ACC112 (cell line): ENCODE measurements at regions not wholly inside any gene's neighbourhood (a gene's known extent, or its start where the extent isn't known, plus 50 kb on each side); places are given as distances from the start of the nearest gene placed in this dataset.

Source experiments
- H2AFZ ChIP-seq: fragments of 200-600 bp; sonication (generic); one replicate; pipeline ENCODE4 v1.6.0; 2017; ENCODE audit warnings: antibody characterized with exemption, low read length; ENCODE audit not compliant: unreplicated experiment
- H3K27ac ChIP-seq: fragments of 200-600 bp; sonication (generic); 2 replicates; pipeline ENCODE4 v1.5.1; 2014; ENCODE audit warnings: low read depth, mild to moderate bottlenecking, antibody characterized with exemption, low read length, moderate library complexity
- H3K27me3 ChIP-seq: fragments of 200-600 bp; sonication (generic); 2 replicates; pipeline ENCODE4 v1.6.1; 2014; ENCODE audit warnings: mild to moderate bottlenecking, antibody characterized with exemption, low read length, moderate library complexity, mixed read lengths; ENCODE audit not compliant: insufficient read depth
- H3K36me3 ChIP-seq: fragments of 200-600 bp; sonication (generic); 2 replicates; pipeline ENCODE4 v1.6.1; 2016; ENCODE audit warnings: mild to moderate bottlenecking, antibody characterized with exemption, low read length, moderate library complexity, mixed read lengths; ENCODE audit not compliant: insufficient read depth
- H3K4me1 ChIP-seq: fragments of 200-600 bp; sonication (generic); one replicate; pipeline ENCODE4 v1.6.1; 2016; ENCODE audit warnings: low read length, mixed read lengths; ENCODE audit not compliant: insufficient read depth, unreplicated experiment, control insufficient read depth
- H3K4me3 ChIP-seq: fragments of 200-600 bp; sonication (generic); 2 replicates; pipeline ENCODE4 v1.5.1; 2014; ENCODE audit warnings: mild to moderate bottlenecking, low read depth, low read length
- H3K79me2 ChIP-seq: fragments of 200-600 bp; sonication (generic); one replicate; pipeline ENCODE4 v1.6.0; 2016; ENCODE audit warnings: low read length; ENCODE audit not compliant: control insufficient read depth, unreplicated experiment, insufficient read depth

- no peak overlapping the region for H2AFZ ChIP-seq
- no peaks in the 10 kb centered on the region for H3K36me3 ChIP-seq
- no peaks in the 10 kb centered on the region for H3K79me2 ChIP-seq
- no peak overlapping the region for H3K27ac ChIP-seq
- no peak overlapping the region for H3K4me3 ChIP-seq
- peaks cover 9% of the 10 kb centered on the region for H3K4me1 ChIP-seq
- H3K27me3 ChIP-seq, result peaks cover 76% of the 10 kb centered on the region
These were observed 212.7 kb downstream of the HERPUD2 start for GRCh38 chr7:35482231-35482630.

GRCh38 chr7:35480806-35481205 lies 214.1 kb downstream of the HERPUD2 start:
- Histone ChIP-seq H3K4me3 (no peak overlapping the region), H3K27me3 (peaks cover 79% of the 10 kb centered on the region), H3K27ac (no peak overlapping the region), H2AFZ (no peak overlapping the region), H3K79me2 (no peaks in the 10 kb centered on the region), H3K4me1 (peaks cover 9% of the 10 kb centered on the region), H3K36me3 (no peaks in the 10 kb centered on the region)

GRCh38 chr7:35477609-35478008 lies 217.3 kb downstream of the HERPUD2 start:
- Histone ChIP-seq H3K4me3 (no peak overlapping the region), H3K4me1 (no peaks in the 10 kb centered on the region), H2AFZ (no peak overlapping the region), H3K27ac (no peak overlapping the region), H3K79me2 (no peaks in the 10 kb centered on the region), H3K27me3 (peaks cover 52% of the 10 kb centered on the region), H3K36me3 (no peaks in the 10 kb centered on the region)

GRCh38 chr7:35474100-35474499 lies 220.2 kb upstream of the TBX20 start:
- H3K27ac ChIP-seq, result no peak overlapping the region
- no peaks in the 10 kb centered on the region for H3K36me3 ChIP-seq
- H3K79me2 ChIP-seq, result no peaks in the 10 kb centered on the region
- H3K4me1 ChIP-seq, result no peaks in the 10 kb centered on the region
- H2AFZ ChIP-seq, result no peak overlapping the region
- H3K4me3 ChIP-seq, result no peak overlapping the region
- H3K27me3 ChIP-seq, result peaks cover 35% of the 10 kb centered on the region

- H3K36me3 ChIP-seq, result no peaks in the 10 kb centered on the region
- H3K27ac ChIP-seq, result no peak overlapping the region
- no peaks in the 10 kb centered on the region for H3K79me2 ChIP-seq
- H3K4me1 ChIP-seq, result no peaks in the 10 kb centered on the region
- peaks cover 58% of the 10 kb centered on the region for H3K27me3 ChIP-seq
- no peak overlapping the region for H3K4me3 ChIP-seq
- H2AFZ ChIP-seq, result no peak overlapping the region
These were observed 214.7 kb upstream of the TBX20 start for GRCh38 chr7:35468606-35469005.

GRCh38 chr7:35467456-35467978 lies 213.6 kb upstream of the TBX20 start:
- Histone ChIP-seq H3K27me3 (peaks cover 66% of the 10 kb centered on the region), H2AFZ (no peak overlapping the region), H3K4me3 (no peak overlapping the region), H3K36me3 (no peaks in the 10 kb centered on the region), H3K27ac (no peak overlapping the region), H3K79me2 (no peaks in the 10 kb centered on the region), H3K4me1 (no peaks in the 10 kb centered on the region)

GRCh38 chr7:35465791-35466336 lies 212.0 kb upstream of the TBX20 start:
- Histone ChIP-seq H3K27me3 (peaks cover 66% of the 10 kb centered on the region), H2AFZ (no peak overlapping the region), H3K4me3 (no peak overlapping the region), H3K36me3 (no peaks in the 10 kb centered on the region), H3K4me1 (no peaks in the 10 kb centered on the region), H3K27ac (no peak overlapping the region), H3K79me2 (no peaks in the 10 kb centered on the region)

GRCh38 chr7:35463751-35464150 lies 209.9 kb upstream of the TBX20 start:
- Histone ChIP-seq H2AFZ (no peak overlapping the region), H3K79me2 (no peaks in the 10 kb centered on the region), H3K27ac (no peak overlapping the region), H3K27me3 (peaks cover 62% of the 10 kb centered on the region), H3K4me3 (no peak overlapping the region), H3K36me3 (no peaks in the 10 kb centered on the region), H3K4me1 (no peaks in the 10 kb centered on the region)

GRCh38 chr7:35463176-35463700 lies 209.3 kb upstream of the TBX20 start:
- no peak overlapping the region for H2AFZ ChIP-seq
- no peaks in the 10 kb centered on the region for H3K4me1 ChIP-seq
- H3K27me3 ChIP-seq, result peaks cover 57% of the 10 kb centered on the region
- H3K36me3 ChIP-seq, result no peaks in the 10 kb centered on the region
- no peaks in the 10 kb centered on the region for H3K79me2 ChIP-seq
- H3K4me3 ChIP-seq, result no peak overlapping the region
- no peak overlapping the region for H3K27ac ChIP-seq

- no peaks in the 10 kb centered on the region for H3K36me3 ChIP-seq
- H3K4me3 ChIP-seq, result no peak overlapping the region
- no peaks in the 10 kb centered on the region for H3K79me2 ChIP-seq
- H2AFZ ChIP-seq, result no peak overlapping the region
- peaks cover 39% of the 10 kb centered on the region for H3K27me3 ChIP-seq
- H3K27ac ChIP-seq, result no peak overlapping the region
- no peaks in the 10 kb centered on the region for H3K4me1 ChIP-seq
These were observed 200.9 kb upstream of the TBX20 start for GRCh38 chr7:35454575-35455385.
